ENCODE measurements at regions not wholly inside any gene's neighbourhood (a gene's known extent, or its start where the extent isn't known, plus 50 kb on each side); places are given as distances from the start of the nearest gene placed in this dataset.

GRCh38 chr4:152033621-152034020 is 272.8 kb upstream of the GATB start:
- no TSS peak for BruUV-seq (replicated peaks)
- H3K27me3 Mint-ChIP-seq (ENCODE audit: insufficient read depth, unreplicated experiment), result no peaks in the 10 kb centered on the region
- no peaks in the 10 kb centered on the region for H3K9me3 ChIP-seq
- POLR2A ChIA-PET, result no interaction called here
- no peak overlapping the region for H3K4me3 ChIP-seq (ENCODE audit: low read depth, low read length)
- no peaks in the 10 kb centered on the region for H3K36me3 Mint-ChIP-seq (ENCODE audit: insufficient read depth, unreplicated experiment)
- no peak overlapping the region for H3K27ac Mint-ChIP-seq (ENCODE audit: unreplicated experiment)
- CTCF ChIA-PET, result no interaction called here
- H3K4me1 Mint-ChIP-seq (ENCODE audit: low read depth, unreplicated experiment), result no peaks in the 10 kb centered on the region
- no peaks in the 10 kb centered on the region for H3K27me3 ChIP-seq (replicated peaks; ENCODE audit: control insufficient read depth, insufficient read depth, low read length)
- intact Hi-C loops (cut with micrococcal nuclease; ENCODE audit: unreplicated experiment), result no loop called here
- DNase-seq, result no peak
- no peaks in the 10 kb centered on the region for H3K4me1 ChIP-seq
- H3K36me3 ChIP-seq (ENCODE audit: control insufficient read depth, insufficient read depth, low read length), result no peaks in the 10 kb centered on the region
- no peak for TF ChIP-seq CTCF (IDR thresholded peaks at IDR 0.05; ENCODE audit: insufficient read depth in 1 of 2, low read depth in 1 of 2, low read length in 1 of 2, severe bottlenecking in 1 of 2, unreplicated experiment in 1 of 2)
- no peaks in the 10 kb centered on the region for H3K9me3 Mint-ChIP-seq (ENCODE audit: unreplicated experiment)
- H3K4me3 Mint-ChIP-seq (ENCODE audit: unreplicated experiment), result no peak overlapping the region

GRCh38 chr4:152032722-152033131 is 271.9 kb upstream of the GATB start:
- H3K9me3 Mint-ChIP-seq (ENCODE audit: unreplicated experiment), result no peaks in the 10 kb centered on the region
- H3K4me1 Mint-ChIP-seq (ENCODE audit: low read depth, unreplicated experiment), result no peaks in the 10 kb centered on the region
- no peaks in the 10 kb centered on the region for H3K9me3 ChIP-seq
- H3K27me3 ChIP-seq (replicated peaks; ENCODE audit: control insufficient read depth, insufficient read depth, low read length), result no peaks in the 10 kb centered on the region
- H3K27me3 Mint-ChIP-seq (ENCODE audit: insufficient read depth, unreplicated experiment), result no peaks in the 10 kb centered on the region
- H3K4me3 ChIP-seq (ENCODE audit: low read depth, low read length), result no peak overlapping the region
- BruUV-seq (replicated peaks), result no TSS peak
- intact Hi-C loops (cut with micrococcal nuclease; ENCODE audit: unreplicated experiment), result no loop called here
- no peak for DNase-seq
- H3K4me3 Mint-ChIP-seq (ENCODE audit: unreplicated experiment), result no peak overlapping the region
- no peak overlapping the region for H3K27ac Mint-ChIP-seq (ENCODE audit: unreplicated experiment)
- CTCF ChIA-PET, result no interaction called here
- H3K36me3 Mint-ChIP-seq (ENCODE audit: insufficient read depth, unreplicated experiment), result no peaks in the 10 kb centered on the region
- no peaks in the 10 kb centered on the region for H3K36me3 ChIP-seq (ENCODE audit: control insufficient read depth, insufficient read depth, low read length)
- POLR2A ChIA-PET, result no interaction called here
- no peaks in the 10 kb centered on the region for H3K4me1 ChIP-seq
- no peak for TF ChIP-seq CTCF (IDR thresholded peaks at IDR 0.05; ENCODE audit: insufficient read depth in 1 of 2, low read depth in 1 of 2, low read length in 1 of 2, severe bottlenecking in 1 of 2, unreplicated experiment in 1 of 2)

GRCh38 chr4:152029631-152030030 is 268.8 kb upstream of the GATB start:
- no peak for TF ChIP-seq CTCF (IDR thresholded peaks at IDR 0.05; ENCODE audit: insufficient read depth in 1 of 2, low read depth in 1 of 2, low read length in 1 of 2, severe bottlenecking in 1 of 2, unreplicated experiment in 1 of 2)
- intact Hi-C loops (cut with micrococcal nuclease; ENCODE audit: unreplicated experiment), result no loop called here

More at GRCh38 chr4:152029631-152030030, 268.8 kb upstream of the GATB start:
- H3K27ac Mint-ChIP-seq (ENCODE audit: unreplicated experiment), result no peak overlapping the region
- no peaks in the 10 kb centered on the region for H3K9me3 ChIP-seq
- DNase-seq, result no peak
- no peaks in the 10 kb centered on the region for H3K36me3 ChIP-seq (ENCODE audit: control insufficient read depth, insufficient read depth, low read length)
- H3K4me3 ChIP-seq (ENCODE audit: low read depth, low read length), result no peak overlapping the region
- no peaks in the 10 kb centered on the region for H3K36me3 Mint-ChIP-seq (ENCODE audit: insufficient read depth, unreplicated experiment)
- no peaks in the 10 kb centered on the region for H3K4me1 ChIP-seq
- ChIA-PET POLR2A (no interaction called here), CTCF (no interaction called here)
- no peaks in the 10 kb centered on the region for H3K4me1 Mint-ChIP-seq (ENCODE audit: low read depth, unreplicated experiment)
- no TSS peak for BruUV-seq (replicated peaks)
- no peak overlapping the region for H3K4me3 Mint-ChIP-seq (ENCODE audit: unreplicated experiment)
- no peaks in the 10 kb centered on the region for H3K9me3 Mint-ChIP-seq (ENCODE audit: unreplicated experiment)
- no peaks in the 10 kb centered on the region for H3K27me3 ChIP-seq (replicated peaks; ENCODE audit: control insufficient read depth, insufficient read depth, low read length)
- no peaks in the 10 kb centered on the region for H3K27me3 Mint-ChIP-seq (ENCODE audit: insufficient read depth, unreplicated experiment)

Measured in Caco-2 (cell line).